ENCODE measurements at regions not wholly inside any gene's neighbourhood (a gene's known extent, or its start where the extent isn't known, plus 50 kb on each side); places are given as distances from the start of the nearest gene placed in this dataset.

GRCh38 chr3:101069901-101070798, 76.9 kb upstream of the ABI3BP start:
- intact Hi-C loops (cut with DNase I): no loop called here
- Histone ChIP-seq H3K4me3 (no peak overlapping the region), H3K9me3 (no peaks in the 10 kb centered on the region), H3K36me3 (no peaks in the 10 kb centered on the region), H3K4me1 (peaks cover 27% of the 10 kb centered on the region), H3K27ac (peak overlapping the region; percentile 27), H3K27me3 (no peaks in the 10 kb centered on the region)
- TF ChIP-seq POLR2AphosphoS5 (IDR thresholded peaks at IDR 0.05; ENCODE audit: insufficient read depth in 1 of 2, low read depth in 1 of 2) (no peak), CTCF (IDR thresholded peaks at IDR 0.05) (peak in 2 of 3 experiments; percentile 10 to 39)
- no peak for DNase-seq (ENCODE audit: extremely low spot score in 2 of 2)

GRCh38 chr3:101068876-101069606, 75.8 kb upstream of the ABI3BP start:
- Histone ChIP-seq H3K9me3 (no peaks in the 10 kb centered on the region), H3K36me3 (no peaks in the 10 kb centered on the region), H3K4me1 (peaks cover 34% of the 10 kb centered on the region), H3K4me3 (no peak overlapping the region), H3K27ac (peak overlapping the region; percentile 27), H3K27me3 (no peaks in the 10 kb centered on the region)
- intact Hi-C loops (cut with DNase I): no loop called here
- DNase-seq (ENCODE audit: extremely low spot score in 2 of 2): no peak
- TF ChIP-seq CTCF (IDR thresholded peaks at IDR 0.05) (no peak), POLR2AphosphoS5 (IDR thresholded peaks at IDR 0.05; ENCODE audit: insufficient read depth in 1 of 2, low read depth in 1 of 2) (peak in 1 of 2 donors; percentile 14), POLR2A (IDR thresholded peaks at IDR 0.05) (no peak)

- intact Hi-C loops (cut with DNase I): no loop called here
- no peaks in the 10 kb centered on the region for H3K9me3 ChIP-seq
- no peak overlapping the region for H3K4me3 ChIP-seq
- no peak for DNase-seq (ENCODE audit: extremely low spot score in 2 of 2)
- no peaks in the 10 kb centered on the region for H3K36me3 ChIP-seq
- peak overlapping the region; percentile 24 for H3K27ac ChIP-seq
- peaks cover 34% of the 10 kb centered on the region for H3K4me1 ChIP-seq
- H3K27me3 ChIP-seq: no peaks in the 10 kb centered on the region
- TF ChIP-seq POLR2AphosphoS5 (IDR thresholded peaks at IDR 0.05; ENCODE audit: insufficient read depth in 1 of 2, low read depth in 1 of 2) (no peak), CTCF (IDR thresholded peaks at IDR 0.05) (no peak), POLR2A (IDR thresholded peaks at IDR 0.05) (no peak)
These were observed 73.5 kb upstream of the ABI3BP start for GRCh38 chr3:101066711-101067129.

GRCh38 chr3:101065962-101066361, 72.7 kb upstream of the ABI3BP start:
- Histone ChIP-seq H3K4me1 (peaks cover 34% of the 10 kb centered on the region), H3K9me3 (no peaks in the 10 kb centered on the region), H3K27me3 (no peaks in the 10 kb centered on the region), H3K36me3 (no peaks in the 10 kb centered on the region), H3K4me3 (no peak overlapping the region), H3K27ac (peak overlapping the region; percentile 71)
- DNase-seq (ENCODE audit: extremely low spot score in 2 of 2): no peak
- TF ChIP-seq POLR2AphosphoS5 (IDR thresholded peaks at IDR 0.05; ENCODE audit: insufficient read depth in 1 of 2, low read depth in 1 of 2): peak in 1 of 2 donors; percentile 87
- no peak for TF ChIP-seq CTCF (IDR thresholded peaks at IDR 0.05)
- intact Hi-C loops (cut with DNase I): no loop called here

Measured in vagina (tissue), 2 donors.